Mucosa of descending colon (tissue), 3 donors: ENCODE measurements at regions not wholly inside any gene's neighbourhood (a gene's known extent, or its start where the extent isn't known, plus 50 kb on each side); places are given as distances from the start of the nearest gene placed in this dataset.
"Not testable (repeated sequence)": the region's sequence is repeated elsewhere in the genome, so short reads cannot be mapped to it uniquely, and the experiment has no call there.

Experiments
- ATAC-seq: fragments of 200-7000 bp; cut with Tn5 transposase; one replicate; pipeline ENCODE4 v1.9.1; 2020; ENCODE audit warnings: mild to moderate bottlenecking, moderate library complexity
- DNase-seq, 3 donors: peaks; one replicate each; pipeline ENCODE4 v3.0.0-alpha.2; 2020
- H3K36me3 ChIP-seq: fragments of 200-600 bp; one replicate; pipeline ENCODE4 v1.8.0; 2021; ENCODE audit warnings: low read depth, mild to moderate bottlenecking
- H3K4me1 ChIP-seq: fragments of 200-600 bp; one replicate; pipeline ENCODE4 v1.8.0; 2021; ENCODE audit warnings: low read depth, mild to moderate bottlenecking
- H3K4me3 ChIP-seq: fragments of 200-600 bp; one replicate; pipeline ENCODE4 v1.8.0; 2021; ENCODE audit warnings: mild to moderate bottlenecking
- H3K9me3 ChIP-seq: fragments of 200-600 bp; one replicate; pipeline ENCODE4 v1.8.0; 2021; ENCODE audit warnings: mild to moderate bottlenecking
- intact Hi-C, 2 donors: fragments of 100-400 bp; cut with DNase I in 1 of 2; cut with micrococcal nuclease in 1 of 2; formaldehyde crosslinking; loops; one replicate each; pipeline versions ENCODE4 v1.11.0 to v1.11.1; 2022; cut with DNase I, micrococcal nuclease
- TF ChIP-seq, protein P1 (sequence below): fragments of 200-600 bp; IDR thresholded peaks from one replicate; pipeline ENCODE4 v1.8.0; 2022; ENCODE audit warnings: antibody characterized with exemption, mild to moderate bottlenecking
- donor health status: DM: no; HTN: no; CAD: no; lungs with moderate emphysema.
- donor health status: DM: no; HTN: no; CAD: no.
- donor health status: DM: no; HTN: yes; CAD: no.

DNA sequence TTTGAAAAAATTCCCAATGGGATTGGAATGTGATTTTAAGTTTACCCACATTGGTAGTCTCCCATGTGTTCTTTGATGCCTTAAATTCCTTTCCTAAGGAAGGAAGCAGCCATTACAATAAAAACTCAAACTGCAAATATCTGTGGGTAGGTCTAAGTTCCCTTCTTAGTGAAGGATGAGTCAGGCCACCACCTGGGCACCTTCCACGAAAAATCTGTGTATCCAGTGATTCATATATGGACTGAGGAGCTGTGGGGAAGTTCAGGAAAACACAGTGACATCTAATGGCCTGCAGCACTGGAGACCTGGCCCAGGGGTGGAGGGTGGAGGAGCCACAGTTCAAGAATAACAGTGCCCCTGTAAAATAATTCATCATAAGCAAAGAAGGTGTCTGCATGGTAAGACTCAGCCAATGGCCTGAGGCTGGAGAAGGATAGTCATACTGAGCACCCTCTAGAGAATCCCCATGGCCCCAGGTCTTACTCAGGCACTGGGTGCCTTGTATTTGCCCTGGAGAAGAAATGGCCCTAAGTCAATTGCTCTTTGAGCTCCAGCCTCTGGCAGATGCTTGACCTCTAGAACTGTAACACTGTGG, 248.6 kb downstream of the SP3 start:
- intact Hi-C loops: no loop called here
- no peak overlapping the region for H3K4me3 ChIP-seq
- H3K36me3 ChIP-seq: no peaks in the 10 kb centered on the region
- no peaks in the 10 kb centered on the region for H3K9me3 ChIP-seq
- H3K4me1 ChIP-seq: no peaks in the 10 kb centered on the region
- TF ChIP-seq, protein P1, sequence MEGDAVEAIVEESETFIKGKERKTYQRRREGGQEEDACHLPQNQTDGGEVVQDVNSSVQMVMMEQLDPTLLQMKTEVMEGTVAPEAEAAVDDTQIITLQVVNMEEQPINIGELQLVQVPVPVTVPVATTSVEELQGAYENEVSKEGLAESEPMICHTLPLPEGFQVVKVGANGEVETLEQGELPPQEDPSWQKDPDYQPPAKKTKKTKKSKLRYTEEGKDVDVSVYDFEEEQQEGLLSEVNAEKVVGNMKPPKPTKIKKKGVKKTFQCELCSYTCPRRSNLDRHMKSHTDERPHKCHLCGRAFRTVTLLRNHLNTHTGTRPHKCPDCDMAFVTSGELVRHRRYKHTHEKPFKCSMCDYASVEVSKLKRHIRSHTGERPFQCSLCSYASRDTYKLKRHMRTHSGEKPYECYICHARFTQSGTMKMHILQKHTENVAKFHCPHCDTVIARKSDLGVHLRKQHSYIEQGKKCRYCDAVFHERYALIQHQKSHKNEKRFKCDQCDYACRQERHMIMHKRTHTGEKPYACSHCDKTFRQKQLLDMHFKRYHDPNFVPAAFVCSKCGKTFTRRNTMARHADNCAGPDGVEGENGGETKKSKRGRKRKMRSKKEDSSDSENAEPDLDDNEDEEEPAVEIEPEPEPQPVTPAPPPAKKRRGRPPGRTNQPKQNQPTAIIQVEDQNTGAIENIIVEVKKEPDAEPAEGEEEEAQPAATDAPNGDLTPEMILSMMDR: no peak
- DNase-seq: no peak
- ATAC-seq: no peak

DNA sequence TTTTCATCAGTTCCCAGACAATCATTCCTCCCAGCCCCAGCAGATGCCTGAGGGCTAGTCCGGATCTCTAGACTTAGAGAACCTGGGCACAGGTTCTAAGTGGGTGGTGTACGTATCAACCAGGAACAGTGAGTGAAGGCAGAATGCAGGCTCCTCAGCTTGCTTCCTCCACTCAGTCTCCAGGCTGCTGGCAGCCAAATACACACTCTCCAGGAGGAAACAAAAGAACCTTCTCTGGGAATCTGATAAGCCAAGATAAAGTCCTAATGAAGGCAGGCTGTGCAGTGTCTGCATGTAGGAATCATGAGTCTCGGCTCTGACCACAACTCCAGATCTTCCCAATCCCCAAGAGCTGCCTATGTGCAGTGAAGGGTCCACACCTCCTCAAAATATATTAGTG, 245.7 kb downstream of the SP3 start:
- Histone ChIP-seq H3K36me3 (no peaks in the 10 kb centered on the region), H3K9me3 (no peaks in the 10 kb centered on the region), H3K4me3 (no peak overlapping the region), H3K4me1 (no peaks in the 10 kb centered on the region)
- DNase-seq: no peak
- TF ChIP-seq, protein P1: no peak
- intact Hi-C loops: no loop called here
- ATAC-seq: no peak

DNA sequence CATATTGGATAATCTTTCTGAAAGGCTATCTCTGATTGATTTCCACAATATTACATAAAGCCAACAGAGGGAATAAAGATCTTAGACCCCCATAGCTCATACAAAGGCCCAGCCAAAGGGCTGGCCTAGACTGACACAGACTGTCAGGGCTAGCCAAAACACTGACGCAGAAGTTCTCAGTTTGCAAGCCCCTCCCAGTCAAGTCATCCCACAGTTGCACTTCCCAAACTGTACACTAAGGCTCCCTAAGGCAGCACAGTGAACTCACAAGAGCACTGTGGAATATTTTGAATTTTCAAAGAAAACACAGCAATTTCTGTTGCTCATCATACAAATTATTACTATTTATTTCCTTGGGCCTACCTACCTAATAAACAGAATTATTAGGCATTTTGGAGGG, 244.9 kb downstream of the SP3 start:
- ATAC-seq (no peak), DNase-seq (no peak)
- Histone ChIP-seq H3K4me1 (no peaks in the 10 kb centered on the region), H3K36me3 (no peaks in the 10 kb centered on the region), H3K9me3 (no peaks in the 10 kb centered on the region), H3K4me3 (no peak overlapping the region)
- TF ChIP-seq, protein P1: no peak
- intact Hi-C loops: no loop called here

DNA sequence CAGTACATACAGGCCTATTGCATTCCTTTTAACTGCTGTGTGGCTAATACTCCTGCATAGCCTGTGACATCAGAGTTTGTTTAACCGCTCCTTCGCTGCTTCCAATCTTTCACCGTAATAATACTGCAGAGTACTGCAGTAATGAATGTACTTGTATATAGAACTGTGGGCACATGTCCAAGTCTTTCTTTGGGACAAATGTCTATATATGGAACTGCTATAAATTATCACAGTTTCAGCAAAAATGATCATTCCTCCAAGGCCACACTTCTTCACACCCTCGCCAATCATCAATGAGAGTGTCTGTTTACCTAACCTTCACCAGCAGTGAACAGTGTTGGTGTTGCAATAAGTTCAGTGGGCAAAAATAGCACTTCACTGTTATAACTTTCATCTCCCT, 230.4 kb downstream of the SP3 start:
- Histone ChIP-seq H3K4me1 (no peaks in the 10 kb centered on the region), H3K4me3 (no peak overlapping the region), H3K9me3 (no peaks in the 10 kb centered on the region), H3K36me3 (no peaks in the 10 kb centered on the region)
- TF ChIP-seq, protein P1: no peak
- no peak for DNase-seq
- intact Hi-C loops: no loop called here
- ATAC-seq: no peak

DNA sequence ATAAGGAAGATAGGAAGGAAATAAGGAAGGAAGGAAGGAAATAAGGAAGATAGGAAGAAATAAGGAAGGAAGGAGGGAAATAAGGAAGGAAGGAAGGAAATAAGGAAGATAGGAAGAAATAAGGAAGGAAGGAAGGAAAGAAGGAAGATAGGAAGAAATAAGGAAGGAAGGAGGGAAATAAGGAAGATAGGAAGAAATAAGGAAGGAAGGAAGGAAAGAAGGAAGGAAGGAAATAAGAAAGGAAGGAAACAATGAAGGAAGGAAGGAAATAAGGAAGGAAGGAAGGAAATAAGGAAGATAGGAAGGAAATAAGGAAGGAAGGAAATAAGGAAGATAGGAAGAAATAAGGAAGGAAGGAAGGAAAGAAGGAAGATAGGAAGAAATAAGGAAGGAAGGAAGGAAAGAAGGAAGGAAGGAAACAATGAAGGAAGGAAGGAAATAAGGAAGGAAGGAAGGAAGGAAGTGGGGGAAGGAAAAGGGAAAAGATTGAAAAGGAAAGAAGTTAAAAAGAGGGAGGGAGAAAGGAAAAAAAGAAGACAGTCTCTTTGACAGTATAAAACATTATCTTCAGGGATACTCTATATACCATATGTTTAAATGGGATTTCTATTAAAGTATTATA, 227.1 kb downstream of the SP3 start:
- H3K36me3 ChIP-seq, intact Hi-C loops, H3K4me1 ChIP-seq, ATAC-seq, H3K4me3 ChIP-seq, H3K9me3 ChIP-seq, DNase-seq: not testable (repeated sequence)

DNA sequence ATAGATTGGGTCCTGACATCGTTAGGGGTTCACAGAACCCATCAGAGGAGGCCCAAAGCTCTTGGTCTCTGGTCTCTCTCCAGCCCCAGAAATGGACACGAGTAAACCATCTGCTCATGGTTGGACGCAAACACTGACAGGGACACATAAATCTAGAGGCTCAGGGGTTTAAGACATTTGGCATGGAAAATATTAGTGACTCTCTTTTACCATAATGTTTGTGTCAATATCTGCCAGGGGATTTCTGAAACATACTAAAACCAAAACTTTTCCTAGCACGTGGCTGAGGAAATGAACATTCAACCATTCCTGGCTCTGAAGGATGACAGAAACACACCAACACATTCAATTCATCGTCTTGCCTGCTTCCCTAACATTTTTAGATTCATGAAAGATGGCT, 226.2 kb downstream of the SP3 start:
- no peak for ATAC-seq
- H3K9me3 ChIP-seq: no peaks in the 10 kb centered on the region
- TF ChIP-seq, protein P1: no peak
- no peak overlapping the region for H3K4me3 ChIP-seq
- no peaks in the 10 kb centered on the region for H3K36me3 ChIP-seq
- no peak for DNase-seq
- no peaks in the 10 kb centered on the region for H3K4me1 ChIP-seq
- intact Hi-C loops: no loop called here
